MM.1S (cell line): ENCODE measurements at regions not wholly inside any gene's neighbourhood (a gene's known extent, or its start where the extent isn't known, plus 50 kb on each side); places are given as distances from the start of the nearest gene placed in this dataset.

ENCODE experiments used
- DNase-seq: peaks from one replicate; pipeline ENCODE4 v3.0.0-alpha.2; 2015
- H2AFZ ChIP-seq: fragments of 300-600 bp; sonication (generic); 2 replicates; pipeline ENCODE4 v1.6.0; 2016; ENCODE audit warnings: antibody characterized with exemption, low read length
- H3F3A ChIP-seq: fragments of 300-600 bp; sonication (generic); 2 replicates; pipeline ENCODE4 v1.6.1; 2016; ENCODE audit warnings: mild to moderate bottlenecking, antibody characterized with exemption, low read length, moderate library complexity, mixed read lengths; ENCODE audit not compliant: insufficient read depth
- H3K27ac ChIP-seq: fragments of 300-600 bp; sonication (generic); 2 replicates; pipeline ENCODE4 v1.5.1; 2016; ENCODE audit warnings: mild to moderate bottlenecking, low read length
- H3K27me3 ChIP-seq: fragments of 300-600 bp; sonication (generic); replicated peaks from 2 replicates; pipeline ENCODE4 v1.6.0; 2016; ENCODE audit warnings: low read length; ENCODE audit not compliant: insufficient read depth
- H3K36me3 ChIP-seq: fragments of 300-600 bp; sonication (generic); replicated peaks from 2 replicates; pipeline ENCODE4 v1.6.1; 2016; ENCODE audit warnings: mild to moderate bottlenecking, low read length, mixed read lengths; ENCODE audit not compliant: insufficient read depth
- H3K4me1 ChIP-seq: fragments of 300-600 bp; sonication (generic); 2 replicates; pipeline ENCODE4 v1.6.1; 2016; ENCODE audit warnings: low read length, mixed read lengths
- H3K4me2 ChIP-seq: fragments of 300-600 bp; sonication (generic); 2 replicates; pipeline ENCODE4 v1.6.0; 2016; ENCODE audit warnings: low read depth, low read length
- H3K4me3 ChIP-seq: fragments of 300-600 bp; sonication (generic); 2 replicates; pipeline ENCODE4 v1.5.1; 2016; ENCODE audit warnings: low read length, mixed read lengths
- H3K79me2 ChIP-seq: fragments of 300-600 bp; sonication (generic); 2 replicates; pipeline ENCODE4 v1.6.1; 2016; ENCODE audit warnings: mixed run types, low read length, mixed read lengths
- H3K9ac ChIP-seq: fragments of 300-600 bp; sonication (generic); 2 replicates; pipeline ENCODE4 v1.6.1; 2016; ENCODE audit warnings: low read length, mixed read lengths
- H3K9me2 ChIP-seq: fragments of 300-600 bp; sonication (generic); replicated peaks from 2 replicates; pipeline ENCODE4 v1.6.1; 2016; ENCODE audit warnings: mild to moderate bottlenecking, low read length, mixed read lengths; ENCODE audit not compliant: insufficient read depth
- H3K9me3 ChIP-seq: fragments of 300-600 bp; sonication (generic); replicated peaks from 2 replicates; pipeline ENCODE4 v1.6.1; 2016; ENCODE audit warnings: mild to moderate bottlenecking, low read length, mixed read lengths; ENCODE audit not compliant: insufficient read depth
- H4K20me1 ChIP-seq: fragments of 300-600 bp; sonication (generic); 2 replicates; pipeline ENCODE4 v1.6.1; 2016; ENCODE audit warnings: mild to moderate bottlenecking, low read length, moderate library complexity, mixed read lengths; ENCODE audit not compliant: insufficient read depth
- CTCF ChIP-seq: fragments of 300-600 bp; sonication (generic); IDR thresholded peaks from 2 replicates; pipeline ENCODE4 v1.5.1; 2016; ENCODE audit warnings: antibody characterized with exemption, low read length, mixed read lengths
- EZH2 ChIP-seq: fragments of 300-600 bp; sonication (generic); optimal IDR thresholded peaks from 2 replicates; pipeline ENCODE3; 2017; ENCODE audit warnings: low read depth, mild to moderate bottlenecking, antibody characterized with exemption, low read length, mixed read lengths
- EZH2phosphoT487 ChIP-seq: fragments of 300-600 bp; sonication (generic); IDR thresholded peaks from 2 replicates; pipeline ENCODE4 v1.6.1; 2018; ENCODE audit warnings: antibody characterized with exemption, low read length

GRCh38 chr1:5707566-5708345 lies 284.5 kb downstream of the NPHP4 start:
- Histone ChIP-seq H3F3A (no peaks in the 10 kb centered on the region), H3K4me1 (no peaks in the 10 kb centered on the region), H4K20me1 (no peaks in the 10 kb centered on the region), H3K9ac (no peak overlapping the region), H3K79me2 (no peaks in the 10 kb centered on the region), H3K27me3 (peaks cover 94% of the 10 kb centered on the region), H3K4me3 (no peak overlapping the region), H3K4me2 (no peak overlapping the region), H3K27ac (no peak overlapping the region), H3K36me3 (no peaks in the 10 kb centered on the region), H3K9me2 (no peaks in the 10 kb centered on the region), H3K9me3 (no peaks in the 10 kb centered on the region), H2AFZ (no peak overlapping the region)
- no peak for DNase-seq
- no peak for TF ChIP-seq CTCF
- TF ChIP-seq EZH2 = no peak
- TF ChIP-seq EZH2phosphoT487 = no peak

DNA sequence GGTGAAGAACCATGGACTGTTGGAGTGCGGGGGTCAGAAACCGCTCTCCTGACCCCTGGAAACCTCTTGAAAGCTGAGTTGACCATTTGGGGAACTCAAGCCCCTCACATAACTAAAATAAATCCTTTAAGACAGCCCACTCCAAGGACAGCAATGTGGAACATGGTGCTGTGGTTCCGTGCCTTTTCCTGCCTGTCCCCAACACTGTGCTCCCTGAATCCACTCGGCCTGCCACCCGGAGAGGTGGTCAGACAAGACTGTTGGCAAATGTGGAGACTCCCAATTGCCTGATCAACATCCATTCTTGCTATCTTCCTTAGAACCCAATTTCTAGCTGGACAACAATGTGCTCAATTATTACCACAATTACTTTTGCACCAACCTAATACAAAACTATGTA lies 286.0 kb downstream of the NPHP4 start:
- H3K27me3 ChIP-seq = peaks cover 92% of the 10 kb centered on the region
- H3K36me3 ChIP-seq = no peaks in the 10 kb centered on the region

GRCh38 chr1:5705751-5706150 lies 286.5 kb downstream of the NPHP4 start:
- H3K79me2 ChIP-seq = no peaks in the 10 kb centered on the region
- no peak overlapping the region for H3K27ac ChIP-seq
- no peak overlapping the region for H3K4me2 ChIP-seq
- H3K4me3 ChIP-seq = no peak overlapping the region
- TF ChIP-seq CTCF = no peak
- no peak for TF ChIP-seq EZH2
- TF ChIP-seq EZH2phosphoT487 = no peak
- H3K9me2 ChIP-seq = no peaks in the 10 kb centered on the region
- no peak overlapping the region for H2AFZ ChIP-seq
- no peaks in the 10 kb centered on the region for H3K9me3 ChIP-seq
- peaks cover 94% of the 10 kb centered on the region for H3K27me3 ChIP-seq
- DNase-seq = no peak
- no peak overlapping the region for H3K9ac ChIP-seq
- no peaks in the 10 kb centered on the region for H3F3A ChIP-seq
- H4K20me1 ChIP-seq = no peaks in the 10 kb centered on the region
- no peaks in the 10 kb centered on the region for H3K4me1 ChIP-seq
- no peaks in the 10 kb centered on the region for H3K36me3 ChIP-seq

More for the DNA sequence above, 286.0 kb downstream of the NPHP4 start:
- Histone ChIP-seq H3K9me3 (no peaks in the 10 kb centered on the region), H3K9ac (no peak overlapping the region), H4K20me1 (no peaks in the 10 kb centered on the region), H3K4me2 (no peak overlapping the region), H3K4me3 (no peak overlapping the region), H3F3A (no peaks in the 10 kb centered on the region), H3K27ac (no peak overlapping the region), H2AFZ (no peak overlapping the region), H3K4me1 (no peaks in the 10 kb centered on the region), H3K9me2 (no peaks in the 10 kb centered on the region), H3K79me2 (no peaks in the 10 kb centered on the region)
- DNase-seq = no peak
- TF ChIP-seq CTCF (no peak), EZH2 (no peak), EZH2phosphoT487 (no peak)
